RWPE1 (cell line): ENCODE measurements at regions not wholly inside any gene's neighbourhood (a gene's known extent, or its start where the extent isn't known, plus 50 kb on each side); places are given as distances from the start of the nearest gene placed in this dataset.

Source experiments
- CTCF ChIA-PET: fragments of 350-600 bp; sonication (Branson Sonifier 250); formaldehyde crosslinking; extraction: SDS; loops from one replicate; lab custom pipeline; 2021; lab: Yijun Ruan, JAX
- POLR2A ChIA-PET: fragments of 400-600 bp; formaldehyde crosslinking; extraction: SDS; loops from one replicate; lab custom pipeline; 2020; ENCODE audit warnings: antibody characterized with exemption; ENCODE audit not compliant: low non-redundant PET; lab: Yijun Ruan, JAX
- DNase-seq: peaks from one replicate; pipeline ENCODE4 v3.0.0; 2012; ENCODE audit warnings: low spot score
- H3K27ac ChIP-seq: fragments of 450-650 bp; 2 replicates; pipeline ENCODE4 v1.5.1; 2017
- CTCF ChIP-seq: fragments of 450-650 bp; conservative IDR thresholded peaks from 2 replicates; pipeline ENCODE4 v1.5.1; 2017; ENCODE audit warnings: low read depth, mild to moderate bottlenecking

GRCh38 chr5:166493040-166493439 lies 1798.4 kb upstream of the WWC1 start:
- POLR2A ChIA-PET: no interaction called here
- CTCF ChIA-PET: no interaction called here
- H3K27ac ChIP-seq: no peak overlapping the region
- TF ChIP-seq CTCF: no peak
- no peak for DNase-seq

- DNase-seq: no peak
- POLR2A ChIA-PET: no interaction called here
- no peak for TF ChIP-seq CTCF
- CTCF ChIA-PET: no interaction called here
- no peak overlapping the region for H3K27ac ChIP-seq
These were observed 1797.8 kb upstream of the WWC1 start for GRCh38 chr5:166493612-166494011.

- DNase-seq: no peak
- no peak overlapping the region for H3K27ac ChIP-seq
- ChIA-PET POLR2A (no interaction called here), CTCF (no interaction called here)
- no peak for TF ChIP-seq CTCF
These were observed 1793.8 kb upstream of the WWC1 start for GRCh38 chr5:166497496-166498104.

- peak; percentile 12 for DNase-seq
- no peak overlapping the region for H3K27ac ChIP-seq
- CTCF ChIA-PET: no interaction called here
- POLR2A ChIA-PET: no interaction called here
- TF ChIP-seq CTCF: no peak
These were observed 1791.8 kb upstream of the WWC1 start for GRCh38 chr5:166499447-166500240.

GRCh38 chr5:166503506-166503905 lies 1787.9 kb upstream of the WWC1 start:
- CTCF ChIA-PET: no interaction called here
- POLR2A ChIA-PET: no interaction called here
- TF ChIP-seq CTCF: no peak
- no peak overlapping the region for H3K27ac ChIP-seq
- no peak for DNase-seq

- ChIA-PET CTCF (no interaction called here), POLR2A (no interaction called here)
- TF ChIP-seq CTCF: no peak
- DNase-seq: no peak
- no peak overlapping the region for H3K27ac ChIP-seq
These were observed 1786.4 kb upstream of the WWC1 start for GRCh38 chr5:166505067-166505466.
